Colonic mucosa (tissue), 4 donors: ENCODE measurements at regions not wholly inside any gene's neighbourhood (a gene's known extent, or its start where the extent isn't known, plus 50 kb on each side); places are given as distances from the start of the nearest gene placed in this dataset.
"Not testable (repeated sequence)": the region's sequence is repeated elsewhere in the genome, so short reads cannot be mapped to it uniquely, and the experiment has no call there.

Experiments used
- DNase-seq: peaks from one replicate; pipeline ENCODE4 v3.0.0-alpha.2; 2020
- H3K27ac ChIP-seq: fragments of 200-600 bp; one replicate; pipeline ENCODE4 v1.8.0; 2021
- H3K27me3 ChIP-seq: fragments of 200-600 bp; one replicate; pipeline ENCODE4 v1.8.0; 2021
- H3K36me3 ChIP-seq: fragments of 200-600 bp; one replicate; pipeline ENCODE4 v1.8.0; 2021
- H3K4me1 ChIP-seq: fragments of 200-600 bp; one replicate; pipeline ENCODE4 v1.8.0; 2021; ENCODE audit warnings: mild to moderate bottlenecking
- H3K4me3 ChIP-seq: fragments of 200-600 bp; one replicate; pipeline ENCODE4 v1.8.0; 2021
- H3K9ac ChIP-seq, 2 donors: one replicate each; pipeline ENCODE4 v1.7.0; 2013; ENCODE audit warnings: control low read depth in 2 of 2, low read depth in 2 of 2, low read length in 2 of 2
- H3K9me3 ChIP-seq: fragments of 200-600 bp; one replicate; pipeline ENCODE4 v1.8.0; 2021
- intact Hi-C: fragments of 100-400 bp; cut with DNase I; formaldehyde crosslinking; loops from one replicate; pipeline ENCODE4 v1.14.1; 2022
- TF ChIP-seq, protein P1 (sequence below): fragments of 200-600 bp; IDR thresholded peaks from one replicate; pipeline ENCODE4 v1.8.0; 2022; ENCODE audit warnings: antibody characterized with exemption, mild to moderate bottlenecking
- donor health status: healthy.
- donor health status: DM: no; HTN: no; CAD: no.
- donor health status: DM: no; HTN: no; CAD: no.

DNA sequence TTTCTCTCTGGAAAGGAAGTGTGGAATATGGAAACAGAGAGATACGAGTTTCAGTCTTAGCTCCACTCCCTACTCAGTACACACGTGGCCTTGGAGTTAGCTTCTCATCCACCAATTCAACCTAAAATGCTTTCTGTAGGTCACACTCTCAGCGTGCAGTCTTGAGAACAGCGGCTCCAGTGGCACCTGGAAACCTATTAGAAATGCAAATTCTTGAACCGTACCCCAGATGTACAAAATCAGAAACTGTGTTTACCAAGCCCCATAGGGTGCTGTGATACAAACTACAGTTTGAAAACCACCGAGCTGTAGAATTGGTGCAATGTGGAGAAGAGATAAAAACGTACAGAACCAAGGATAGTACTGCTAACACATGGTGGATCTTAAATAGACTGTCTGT is 91.1 kb upstream of the SP4 start:
- DNase-seq, result no peak

DNA sequence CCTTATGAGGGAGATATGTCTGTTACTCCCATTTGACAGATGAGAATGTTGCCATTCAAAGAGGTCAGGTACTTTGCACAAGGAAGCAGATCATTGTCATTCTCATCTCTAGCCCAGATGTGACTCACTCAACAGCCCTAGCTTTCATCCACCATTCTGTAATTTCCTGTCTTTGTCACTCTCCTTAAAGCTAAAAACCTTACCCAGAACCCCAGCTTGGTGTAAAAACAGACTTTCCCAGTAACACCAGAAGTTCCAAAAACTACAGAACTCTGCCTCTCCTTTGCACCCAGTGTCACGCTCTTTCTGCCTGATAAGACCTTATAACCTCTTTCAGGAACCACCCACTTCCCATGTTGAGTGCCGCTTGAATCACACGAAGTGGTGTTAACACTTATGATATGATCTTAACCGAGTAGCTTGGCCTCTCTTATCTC is 89.1 kb upstream of the SP4 start:
- intact Hi-C loops, result no loop called here
- no peaks in the 10 kb centered on the region for H3K9me3 ChIP-seq
- TF ChIP-seq, protein P1, sequence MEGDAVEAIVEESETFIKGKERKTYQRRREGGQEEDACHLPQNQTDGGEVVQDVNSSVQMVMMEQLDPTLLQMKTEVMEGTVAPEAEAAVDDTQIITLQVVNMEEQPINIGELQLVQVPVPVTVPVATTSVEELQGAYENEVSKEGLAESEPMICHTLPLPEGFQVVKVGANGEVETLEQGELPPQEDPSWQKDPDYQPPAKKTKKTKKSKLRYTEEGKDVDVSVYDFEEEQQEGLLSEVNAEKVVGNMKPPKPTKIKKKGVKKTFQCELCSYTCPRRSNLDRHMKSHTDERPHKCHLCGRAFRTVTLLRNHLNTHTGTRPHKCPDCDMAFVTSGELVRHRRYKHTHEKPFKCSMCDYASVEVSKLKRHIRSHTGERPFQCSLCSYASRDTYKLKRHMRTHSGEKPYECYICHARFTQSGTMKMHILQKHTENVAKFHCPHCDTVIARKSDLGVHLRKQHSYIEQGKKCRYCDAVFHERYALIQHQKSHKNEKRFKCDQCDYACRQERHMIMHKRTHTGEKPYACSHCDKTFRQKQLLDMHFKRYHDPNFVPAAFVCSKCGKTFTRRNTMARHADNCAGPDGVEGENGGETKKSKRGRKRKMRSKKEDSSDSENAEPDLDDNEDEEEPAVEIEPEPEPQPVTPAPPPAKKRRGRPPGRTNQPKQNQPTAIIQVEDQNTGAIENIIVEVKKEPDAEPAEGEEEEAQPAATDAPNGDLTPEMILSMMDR, result no peak
- H3K27me3 ChIP-seq, result no peaks in the 10 kb centered on the region
- H3K36me3 ChIP-seq, result no peaks in the 10 kb centered on the region
- H3K4me1 ChIP-seq, result no peaks in the 10 kb centered on the region
- no peak for DNase-seq
- H3K27ac ChIP-seq, result no peak overlapping the region
- no peak overlapping the region for H3K4me3 ChIP-seq
- H3K9ac ChIP-seq, result no peak overlapping the region

More for the DNA sequence above, 91.1 kb upstream of the SP4 start:
- Histone ChIP-seq H3K9me3 (no peaks in the 10 kb centered on the region), H3K9ac (no peak overlapping the region), H3K36me3 (no peaks in the 10 kb centered on the region), H3K27ac (no peak overlapping the region), H3K4me3 (no peak overlapping the region), H3K4me1 (no peaks in the 10 kb centered on the region), H3K27me3 (no peaks in the 10 kb centered on the region)
- intact Hi-C loops, result no loop called here
- TF ChIP-seq, protein P1, result no peak

DNA sequence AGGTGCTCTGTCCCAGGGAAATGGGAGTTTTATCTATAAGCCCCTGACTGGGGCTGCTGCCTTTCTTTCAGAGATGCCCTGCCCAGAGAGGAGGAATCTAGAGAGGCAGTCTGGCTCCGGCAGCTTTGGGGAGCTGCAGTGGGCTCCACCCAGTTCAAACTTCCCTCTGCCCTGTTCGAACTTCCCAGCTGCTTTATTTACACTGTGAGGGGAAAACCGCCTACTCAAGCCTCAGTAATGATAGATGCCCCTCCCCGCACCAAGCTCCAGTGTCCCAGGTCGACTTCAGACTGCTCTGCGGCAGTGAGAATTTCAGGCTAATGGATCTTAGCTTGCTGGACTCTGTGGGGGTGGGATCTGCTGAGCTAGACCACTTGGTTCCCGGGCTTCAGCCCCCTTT is 83.0 kb upstream of the SP4 start:
- H3K4me3 ChIP-seq, H3K36me3 ChIP-seq, H3K27me3 ChIP-seq, H3K9me3 ChIP-seq, H3K4me1 ChIP-seq, H3K27ac ChIP-seq, H3K9ac ChIP-seq, intact Hi-C loops: not testable (repeated sequence)
- DNase-seq, result peak; percentile 30

DNA sequence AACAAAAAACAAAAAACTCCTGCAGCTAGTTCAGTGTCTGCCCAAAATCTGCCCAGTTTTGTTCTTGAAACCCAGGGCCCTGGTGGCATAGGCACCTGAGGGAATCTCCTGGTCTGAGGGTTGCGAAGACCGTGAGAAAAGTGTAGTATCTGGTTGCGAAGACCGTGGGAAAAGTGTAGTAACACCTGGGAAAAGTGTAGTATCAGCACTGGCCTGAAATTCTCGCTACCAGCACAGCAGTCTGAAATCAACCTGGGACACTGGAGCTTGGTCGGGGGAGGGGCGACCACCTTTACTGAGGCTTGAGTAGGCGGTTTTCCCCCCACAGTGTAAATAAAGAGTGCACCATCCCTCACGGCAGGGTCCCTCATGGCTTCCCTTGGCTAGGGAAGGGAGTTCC is 82.5 kb upstream of the SP4 start:
- H3K9ac ChIP-seq, result no peak overlapping the region
- DNase-seq, result no peak
- no peaks in the 10 kb centered on the region for H3K4me1 ChIP-seq
- intact Hi-C loops, result no loop called here
- TF ChIP-seq, protein P1, result no peak
- H3K9me3 ChIP-seq, result no peaks in the 10 kb centered on the region
- H3K27ac ChIP-seq, result no peak overlapping the region
- H3K36me3 ChIP-seq, result no peaks in the 10 kb centered on the region
- no peak overlapping the region for H3K4me3 ChIP-seq
- no peaks in the 10 kb centered on the region for H3K27me3 ChIP-seq

DNA sequence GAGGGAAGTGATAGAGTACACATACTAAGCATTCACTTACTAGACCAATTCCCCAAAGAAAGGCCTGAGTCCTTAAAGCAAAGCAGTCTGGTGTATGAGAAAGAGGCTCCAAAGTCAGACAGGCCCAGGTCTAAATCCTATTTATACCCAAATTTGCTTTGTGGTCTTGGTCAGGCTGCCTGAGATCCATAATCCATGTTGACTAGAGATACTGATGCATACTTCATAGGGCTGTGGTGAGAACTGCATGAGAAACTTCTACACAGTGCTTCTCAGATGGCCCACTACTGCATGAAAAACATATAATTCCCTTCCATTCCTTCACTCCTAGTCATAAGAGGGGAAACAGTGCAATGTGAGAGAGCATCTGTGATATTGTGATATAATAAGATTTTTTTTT is 81.6 kb upstream of the SP4 start:
- no peaks in the 10 kb centered on the region for H3K36me3 ChIP-seq

DNA sequence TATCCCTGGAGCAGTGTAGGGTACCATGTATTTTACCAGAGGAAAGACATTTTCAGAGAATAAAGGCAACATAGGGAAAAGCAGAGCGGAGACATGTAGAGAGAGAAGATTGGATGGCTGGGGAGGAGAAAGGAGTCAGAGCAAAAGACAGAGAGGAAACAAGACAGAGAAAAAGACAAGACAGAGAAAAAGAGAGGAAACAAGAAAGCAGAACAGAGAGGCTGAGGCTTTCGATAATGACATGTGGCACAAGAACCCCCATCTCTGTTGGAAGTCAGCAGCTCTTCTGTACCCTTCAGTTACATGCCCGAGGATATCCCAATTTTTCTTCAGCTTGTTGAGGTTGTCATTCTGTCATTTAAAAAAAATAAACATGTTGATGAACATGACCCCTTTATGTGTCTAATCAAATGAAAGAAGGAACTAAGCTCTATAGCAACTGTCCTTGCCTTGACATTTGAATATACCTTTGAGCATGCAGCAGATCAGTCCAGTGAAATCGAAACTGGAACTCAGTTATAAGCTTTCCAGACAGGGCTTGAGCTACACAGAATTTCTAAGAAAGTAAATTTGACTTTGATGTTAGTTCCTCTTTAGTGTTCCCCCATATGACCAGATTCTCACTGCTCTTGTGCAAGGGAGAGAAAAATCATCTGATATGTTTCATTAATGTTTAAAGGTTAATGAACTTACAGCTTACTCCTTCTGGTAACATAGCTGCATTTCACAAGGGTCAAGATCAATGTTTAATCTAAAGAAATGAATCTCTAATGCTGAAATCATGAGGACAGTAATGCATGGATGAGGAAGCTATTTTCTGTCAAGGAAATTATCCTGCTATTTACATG is 75.1 kb upstream of the SP4 start:
- H3K9me3 ChIP-seq, result no peaks in the 10 kb centered on the region
- H3K27ac ChIP-seq, result peak overlapping the region; percentile 16
- H3K4me3 ChIP-seq, result no peak overlapping the region
- no peak overlapping the region for H3K9ac ChIP-seq
- no peaks in the 10 kb centered on the region for H3K4me1 ChIP-seq
- intact Hi-C loops, result no loop called here
- TF ChIP-seq, protein P1, result no peak
- no peak for DNase-seq
- H3K36me3 ChIP-seq, result no peaks in the 10 kb centered on the region
- H3K27me3 ChIP-seq, result no peaks in the 10 kb centered on the region

More for the DNA sequence above, 81.6 kb upstream of the SP4 start:
- Histone ChIP-seq H3K4me1 (no peaks in the 10 kb centered on the region), H3K27ac (no peak overlapping the region), H3K9me3 (no peaks in the 10 kb centered on the region), H3K4me3 (no peak overlapping the region), H3K27me3 (no peaks in the 10 kb centered on the region), H3K9ac (no peak overlapping the region)
- no peak for DNase-seq
- intact Hi-C loops, result no loop called here
- TF ChIP-seq, protein P1, result no peak
